ENCODE measurements at regions not wholly inside any gene's neighbourhood (a gene's known extent, or its start where the extent isn't known, plus 50 kb on each side); places are given as distances from the start of the nearest gene placed in this dataset.

GRCh38 chr18:8901019-8901418, 195.7 kb downstream of the MTCL1 start:
- no peak for TF ChIP-seq CTCF (IDR thresholded peaks at IDR 0.05; ENCODE audit: low read depth, low read length)
- in situ Hi-C loops (cut with HindIII; ENCODE audit: low sequenced_read_pairs) = no loop called here
- DNase-seq (ENCODE audit: low read depth, low spot score) = no peak
- no peak overlapping the region for H3K4me3 ChIP-seq (ENCODE audit: low read depth, low read length)

GRCh38 chr18:8904316-8904715, 198.2 kb upstream of the NDUFV2 start:
- no peak for DNase-seq (ENCODE audit: low read depth, low spot score)
- no peak overlapping the region for H3K4me3 ChIP-seq (ENCODE audit: low read depth, low read length)
- no peak for TF ChIP-seq CTCF (IDR thresholded peaks at IDR 0.05; ENCODE audit: low read depth, low read length)
- in situ Hi-C loops (cut with HindIII; ENCODE audit: low sequenced_read_pairs) = no loop called here

GRCh38 chr18:8908792-8909510, 193.5 kb upstream of the NDUFV2 start:
- TF ChIP-seq CTCF (IDR thresholded peaks at IDR 0.05; ENCODE audit: low read depth, low read length) = no peak
- in situ Hi-C loops (cut with HindIII; ENCODE audit: low sequenced_read_pairs) = no loop called here
- no peak overlapping the region for H3K4me3 ChIP-seq (ENCODE audit: low read depth, low read length)
- no peak for DNase-seq (ENCODE audit: low read depth, low spot score)

GRCh38 chr18:8910186-8910822, 192.2 kb upstream of the NDUFV2 start:
- H3K4me3 ChIP-seq (ENCODE audit: low read depth, low read length) = no peak overlapping the region
- no peak for DNase-seq (ENCODE audit: low read depth, low spot score)
- in situ Hi-C loops (cut with HindIII; ENCODE audit: low sequenced_read_pairs) = no loop called here
- no peak for TF ChIP-seq CTCF (IDR thresholded peaks at IDR 0.05; ENCODE audit: low read depth, low read length)

GRCh38 chr18:8910843-8911242, 191.7 kb upstream of the NDUFV2 start:
- no peak overlapping the region for H3K4me3 ChIP-seq (ENCODE audit: low read depth, low read length)
- TF ChIP-seq CTCF (IDR thresholded peaks at IDR 0.05; ENCODE audit: low read depth, low read length) = no peak
- no peak for DNase-seq (ENCODE audit: low read depth, low spot score)
- in situ Hi-C loops (cut with HindIII; ENCODE audit: low sequenced_read_pairs) = no loop called here

GRCh38 chr18:8911408-8912340, 190.8 kb upstream of the NDUFV2 start:
- in situ Hi-C loops (cut with HindIII; ENCODE audit: low sequenced_read_pairs) = no loop called here
- TF ChIP-seq CTCF (IDR thresholded peaks at IDR 0.05; ENCODE audit: low read depth, low read length) = no peak
- no peak for DNase-seq (ENCODE audit: low read depth, low spot score)
- no peak overlapping the region for H3K4me3 ChIP-seq (ENCODE audit: low read depth, low read length)
